Right ventricle myocardium superior (tissue), 1 donor: ENCODE measurements at regions not wholly inside any gene's neighbourhood (a gene's known extent, or its start where the extent isn't known, plus 50 kb on each side); places are given as distances from the start of the nearest gene placed in this dataset.

Experiments used
- ATAC-seq: fragments of 200-7000 bp; cut with Tn5 transposase; one replicate; pipeline ENCODE4 v1.9.1; 2020; ENCODE audit warnings: mild to moderate bottlenecking; ENCODE audit not compliant: poor library complexity
- DNase-seq: peaks from one replicate; pipeline ENCODE4 v3.0.0-alpha.2; 2020
- intact Hi-C: fragments of 100-400 bp; cut with DNase I; formaldehyde crosslinking; loops from one replicate; pipeline ENCODE4 v1.11.2; 2022
- donor health status: DM: no; HTN: yes; CAD: no; lungs with severe emphysema.

DNA sequence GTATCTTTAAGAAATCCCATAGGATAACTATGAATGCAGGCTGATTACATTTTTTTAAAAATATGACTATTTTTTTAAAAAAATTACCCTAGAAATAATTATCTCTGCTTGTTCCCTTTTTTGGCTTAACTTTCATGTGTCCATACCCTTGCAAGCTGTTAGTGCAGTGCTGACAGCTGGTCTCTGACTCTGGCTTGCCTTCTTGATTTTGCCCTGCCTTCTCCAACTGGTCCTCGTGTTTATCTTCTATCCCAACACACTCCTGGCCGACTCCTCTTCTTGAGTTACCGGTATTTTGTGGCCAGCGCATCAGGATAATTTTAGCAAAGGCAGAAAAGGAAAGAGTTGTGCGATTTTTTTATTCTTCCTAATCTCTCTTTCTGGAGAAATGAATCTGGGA is 111.7 kb upstream of the STARD3NL start:
- intact Hi-C loops = no loop called here
- no peak for DNase-seq
- no peak for ATAC-seq

DNA sequence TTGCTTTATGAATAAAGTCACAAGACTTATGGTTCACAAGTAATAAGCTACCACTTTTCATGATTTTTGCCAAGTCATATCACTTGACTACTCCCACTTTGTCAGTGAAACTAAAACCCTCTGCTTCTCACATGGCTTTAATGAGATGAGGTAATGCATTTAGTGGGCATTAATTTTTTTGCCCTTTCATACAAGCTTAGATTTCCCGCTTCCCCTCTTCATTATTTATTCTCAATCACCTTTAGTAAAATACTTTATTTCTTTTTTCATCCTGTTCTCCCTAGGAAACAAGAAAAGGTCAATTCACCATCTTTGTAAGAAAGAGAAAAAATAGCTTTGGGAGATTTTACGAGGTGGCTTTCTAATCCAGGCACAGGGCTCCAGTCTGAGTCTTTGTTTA is 109.6 kb upstream of the STARD3NL start:
- intact Hi-C loops = no loop called here
- DNase-seq = no peak
- ATAC-seq = no peak

DNA sequence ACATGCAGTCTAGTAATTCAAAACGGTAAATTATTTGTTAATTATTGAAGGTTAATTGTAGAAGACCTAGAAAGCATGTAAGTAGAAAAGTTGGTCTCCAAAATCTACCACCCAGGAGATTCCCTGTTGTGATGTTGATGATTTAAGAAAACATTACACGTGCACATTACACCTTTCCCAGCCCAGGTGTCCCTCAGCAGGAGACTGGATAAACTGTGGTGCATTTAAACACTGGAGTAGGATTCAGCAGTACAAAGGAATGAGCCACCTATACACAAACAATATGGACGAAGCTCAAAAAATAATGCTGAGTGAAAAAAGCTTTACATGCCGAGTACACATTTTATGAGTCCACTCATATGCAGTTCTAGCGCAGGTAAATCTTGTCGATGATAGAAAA is 109.0 kb upstream of the STARD3NL start:
- no peak for ATAC-seq

DNA sequence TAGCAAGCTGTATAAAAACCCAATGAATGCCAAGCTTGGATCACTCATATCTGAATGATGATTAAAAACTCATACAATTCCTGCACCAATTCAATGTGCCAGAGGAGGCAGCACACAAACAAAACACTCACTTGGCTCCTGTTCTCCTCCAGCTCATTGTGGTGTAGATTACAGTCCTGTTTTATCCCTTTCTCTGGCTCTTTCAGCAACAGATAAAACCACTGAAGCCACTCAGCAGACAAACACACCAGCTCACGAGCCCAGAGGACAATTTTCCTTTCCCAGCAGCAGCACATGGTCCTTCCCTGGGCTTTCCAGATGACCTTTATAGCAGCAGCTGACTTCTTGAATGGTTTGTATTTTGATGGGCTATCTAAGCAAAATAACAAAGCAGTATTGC is 107.3 kb upstream of the STARD3NL start:
- intact Hi-C loops = no loop called here
- no peak for DNase-seq
- ATAC-seq = peak; percentile 58

More for the DNA sequence above, 109.0 kb upstream of the STARD3NL start:
- DNase-seq = no peak
- intact Hi-C loops = no loop called here

DNA sequence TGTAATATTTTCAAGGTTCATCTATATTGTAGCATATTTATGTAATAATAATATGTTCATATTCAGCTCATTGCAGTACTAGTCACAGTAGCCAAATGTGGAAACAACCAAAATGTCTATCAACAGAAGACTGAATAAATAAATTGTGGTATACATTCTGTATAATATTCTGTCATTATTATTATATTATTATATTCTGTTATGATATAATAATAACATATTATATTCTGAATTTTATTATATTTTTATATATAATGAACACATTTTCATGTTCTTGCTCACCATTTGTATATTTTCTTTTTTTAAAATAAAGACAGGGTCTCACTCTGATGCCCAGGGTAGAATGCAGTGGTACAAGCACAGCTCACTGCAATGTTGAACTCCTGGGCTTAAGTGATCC is 91.2 kb upstream of the STARD3NL start:
- DNase-seq (no peak), ATAC-seq (no peak)
- intact Hi-C loops = no loop called here

GRCh38 chr7:38102507-38102906 is 75.5 kb upstream of the STARD3NL start:
- ATAC-seq (no peak), DNase-seq (no peak)
- intact Hi-C loops = loop anchor here (10.0 kb wide), 1 partner anchor 212 kb away; no protein-coding TSS in a partner anchor

- ATAC-seq (peak; percentile 82), DNase-seq (peak; percentile 47)
- intact Hi-C loops = loop anchor here (5.0 to 10.0 kb wide), 2 partner anchors 189 to 209 kb away; partner anchors contain the start of gene SFRP4
Measured at GRCh38 chr7:38105874-38106483, 72.1 kb upstream of the STARD3NL start.

- DNase-seq = peak; percentile 40
- peak; percentile 85 for ATAC-seq
- intact Hi-C loops = loop anchor here (5.0 to 10.0 kb wide), 2 partner anchors 190 to 207 kb away; partner anchors contain the start of gene SFRP4
Measured at GRCh38 chr7:38107486-38107893, 70.6 kb upstream of the STARD3NL start.

GRCh38 chr7:38112075-38112474 is 66.0 kb upstream of the STARD3NL start:
- intact Hi-C loops = no loop called here
- ATAC-seq (no peak), DNase-seq (no peak)

GRCh38 chr7:38120076-38120475 is 58.0 kb upstream of the STARD3NL start:
- DNase-seq = no peak
- no peak for ATAC-seq
- intact Hi-C loops = no loop called here

DNA sequence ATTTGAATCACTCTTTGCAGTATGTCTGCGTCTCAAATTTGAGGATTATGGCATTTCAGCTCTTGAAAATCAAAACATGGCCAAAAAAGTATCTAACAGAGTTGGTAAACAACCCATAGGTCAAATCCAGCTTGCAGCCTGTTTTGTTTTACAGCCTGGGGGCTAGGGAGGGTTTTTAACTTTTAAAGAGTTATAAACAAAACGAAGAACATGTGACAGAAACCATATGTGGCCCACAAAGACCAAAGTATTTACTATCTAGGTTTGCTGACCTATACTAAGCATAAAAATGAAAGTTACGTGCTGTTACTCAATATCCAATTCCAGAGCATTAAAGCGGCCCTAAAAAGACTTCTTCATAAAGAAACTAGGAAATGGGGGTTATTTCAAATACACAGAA is 55.5 kb upstream of the STARD3NL start:
- DNase-seq = no peak
- no peak for ATAC-seq
- intact Hi-C loops = no loop called here

- no peak for ATAC-seq
- intact Hi-C loops = no loop called here
- DNase-seq = no peak
Measured at GRCh38 chr7:38123494-38123893, 54.6 kb upstream of the STARD3NL start.

GRCh38 chr7:38127216-38128207 is 50.5 kb upstream of the STARD3NL start:
- no peak for DNase-seq
- intact Hi-C loops = no loop called here
- no peak for ATAC-seq
